GM12865 (cell line): ENCODE measurements at regions not wholly inside any gene's neighbourhood (a gene's known extent, or its start where the extent isn't known, plus 50 kb on each side); places are given as distances from the start of the nearest gene placed in this dataset.
A peak's percentile ranks its signal among the peaks of the same experiment; 100 is the strongest.

Source experiments
- DNase-seq: peaks from one replicate; pipeline ENCODE4 v3.0.0; 2010; ENCODE audit warnings: low read depth
- H3K4me3 ChIP-seq: 2 replicates; pipeline ENCODE4 v1.5.1; 2011; ENCODE audit warnings: mild to moderate bottlenecking, low read depth, low read length, control low read depth
- TF ChIP-seq, protein P1 (sequence below): IDR thresholded peaks from 2 replicates; pipeline ENCODE4 v1.5.1; 2011; ENCODE audit warnings: low read length, control low read depth, low read depth, inconsistent platforms; ENCODE audit not compliant: insufficient read depth; ENCODE audit errors: missing control alignments

DNA sequence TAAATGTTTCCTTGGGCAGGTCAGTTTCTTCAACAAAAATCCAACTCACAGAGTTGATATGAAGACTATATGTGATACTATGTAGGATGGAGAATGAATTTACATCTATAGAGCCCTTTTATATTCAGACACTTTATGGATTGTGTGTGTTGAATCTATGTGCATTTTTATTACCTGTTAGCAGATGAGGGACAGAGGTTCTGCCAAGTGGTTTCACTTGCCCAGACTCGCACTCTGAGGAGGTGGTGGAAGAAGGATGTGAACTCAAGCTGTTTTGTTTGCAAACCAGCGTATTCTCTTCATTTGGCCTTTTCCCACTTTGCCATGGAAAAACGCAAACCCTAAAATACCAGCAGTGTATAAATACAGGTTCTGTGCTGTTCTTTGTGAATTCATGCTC is 237.6 kb downstream of the TDRD15 start:
- TF ChIP-seq, protein P1, sequence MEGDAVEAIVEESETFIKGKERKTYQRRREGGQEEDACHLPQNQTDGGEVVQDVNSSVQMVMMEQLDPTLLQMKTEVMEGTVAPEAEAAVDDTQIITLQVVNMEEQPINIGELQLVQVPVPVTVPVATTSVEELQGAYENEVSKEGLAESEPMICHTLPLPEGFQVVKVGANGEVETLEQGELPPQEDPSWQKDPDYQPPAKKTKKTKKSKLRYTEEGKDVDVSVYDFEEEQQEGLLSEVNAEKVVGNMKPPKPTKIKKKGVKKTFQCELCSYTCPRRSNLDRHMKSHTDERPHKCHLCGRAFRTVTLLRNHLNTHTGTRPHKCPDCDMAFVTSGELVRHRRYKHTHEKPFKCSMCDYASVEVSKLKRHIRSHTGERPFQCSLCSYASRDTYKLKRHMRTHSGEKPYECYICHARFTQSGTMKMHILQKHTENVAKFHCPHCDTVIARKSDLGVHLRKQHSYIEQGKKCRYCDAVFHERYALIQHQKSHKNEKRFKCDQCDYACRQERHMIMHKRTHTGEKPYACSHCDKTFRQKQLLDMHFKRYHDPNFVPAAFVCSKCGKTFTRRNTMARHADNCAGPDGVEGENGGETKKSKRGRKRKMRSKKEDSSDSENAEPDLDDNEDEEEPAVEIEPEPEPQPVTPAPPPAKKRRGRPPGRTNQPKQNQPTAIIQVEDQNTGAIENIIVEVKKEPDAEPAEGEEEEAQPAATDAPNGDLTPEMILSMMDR: no peak
- no peak overlapping the region for H3K4me3 ChIP-seq
- no peak for DNase-seq

DNA sequence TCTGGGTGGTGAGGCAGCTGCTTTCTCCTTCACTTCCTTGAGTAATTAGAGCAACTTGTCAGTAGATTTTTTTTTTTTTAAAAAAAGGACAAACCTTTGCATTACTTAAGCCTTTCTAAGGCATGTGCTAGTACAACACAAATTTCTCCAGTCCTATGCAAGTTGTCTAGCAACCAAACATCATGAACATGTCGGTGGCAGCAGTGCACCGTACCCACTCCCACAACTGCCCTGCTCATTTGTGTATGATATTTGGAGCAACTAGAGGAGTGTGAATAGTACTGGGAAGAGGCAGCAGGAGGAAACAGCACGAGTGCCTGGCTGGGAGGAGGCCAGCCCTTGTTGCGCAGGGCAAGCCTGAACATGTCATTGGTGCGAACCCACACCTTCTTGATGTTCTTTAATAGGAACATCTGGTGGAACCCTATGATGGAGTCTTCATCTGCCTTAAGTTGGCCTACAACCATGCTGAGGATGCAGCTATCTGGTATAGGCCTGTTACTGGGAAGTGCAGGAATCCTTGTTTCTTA is 238.3 kb downstream of the TDRD15 start:
- TF ChIP-seq, protein P1: no peak
- no peak for DNase-seq
- no peak overlapping the region for H3K4me3 ChIP-seq

DNA sequence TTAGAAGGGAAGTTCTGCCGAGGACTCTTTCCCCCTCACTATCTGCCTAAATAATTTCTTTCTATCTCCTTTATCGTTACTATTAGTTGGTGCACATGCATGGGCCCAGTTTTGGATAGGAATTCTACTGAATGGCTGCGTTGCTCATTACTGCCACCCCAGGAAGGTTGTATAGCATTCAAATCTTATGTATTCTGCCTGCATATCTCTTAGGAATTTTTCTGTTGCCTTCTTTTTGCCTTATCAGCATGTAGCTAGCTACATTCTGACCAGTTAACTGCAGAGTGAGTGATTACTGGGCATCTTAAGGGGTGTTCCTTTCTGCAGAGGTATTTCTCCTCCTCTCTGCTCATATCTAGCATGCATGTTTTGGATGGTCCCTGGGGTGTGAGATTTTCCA is 239.6 kb downstream of the TDRD15 start:
- DNase-seq: no peak
- H3K4me3 ChIP-seq: no peak overlapping the region
- TF ChIP-seq, protein P1: no peak

DNA sequence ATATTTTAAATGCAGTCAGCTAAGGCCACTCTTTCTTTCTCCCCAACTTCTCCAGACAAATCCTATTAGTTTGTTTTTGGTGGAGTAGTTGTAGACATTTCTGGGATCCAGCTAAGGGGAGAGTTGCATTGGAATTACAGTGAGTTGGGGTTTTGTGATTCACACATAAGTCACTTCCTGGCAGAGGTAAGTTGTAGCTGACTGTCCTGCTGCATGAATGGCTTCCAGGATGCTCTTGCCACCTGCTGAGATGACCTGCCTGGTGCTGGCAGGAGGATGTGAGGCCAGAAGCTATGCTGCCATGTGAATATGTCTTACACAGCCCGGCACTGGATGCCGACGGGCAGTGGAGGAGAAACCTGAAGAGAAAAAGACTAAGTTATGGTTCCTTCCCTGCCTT is 243.7 kb downstream of the TDRD15 start:
- no peak overlapping the region for H3K4me3 ChIP-seq
- DNase-seq: no peak
- TF ChIP-seq, protein P1: no peak

DNA sequence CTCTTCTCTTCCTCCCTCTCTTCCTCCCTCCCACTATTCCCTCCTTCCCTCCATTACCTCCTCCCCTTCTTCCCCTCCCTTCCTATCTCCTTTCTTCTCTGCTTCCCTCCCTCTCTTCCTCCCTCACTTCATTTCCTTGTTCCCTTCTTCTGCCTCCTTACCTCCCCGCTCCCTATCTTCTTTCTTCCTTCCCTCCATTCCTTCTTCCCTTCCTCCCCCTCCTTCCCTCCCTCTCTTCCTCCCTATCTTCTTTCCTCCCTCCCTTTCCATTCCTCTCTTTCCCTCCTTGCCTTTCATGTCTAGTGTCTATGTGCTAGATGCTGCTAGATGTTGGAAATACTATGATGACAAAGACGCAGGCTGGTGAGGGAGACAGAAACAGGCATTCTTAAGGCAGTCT is 246.0 kb downstream of the TDRD15 start:
- TF ChIP-seq, protein P1: no peak
- DNase-seq: no peak
- no peak overlapping the region for H3K4me3 ChIP-seq

DNA sequence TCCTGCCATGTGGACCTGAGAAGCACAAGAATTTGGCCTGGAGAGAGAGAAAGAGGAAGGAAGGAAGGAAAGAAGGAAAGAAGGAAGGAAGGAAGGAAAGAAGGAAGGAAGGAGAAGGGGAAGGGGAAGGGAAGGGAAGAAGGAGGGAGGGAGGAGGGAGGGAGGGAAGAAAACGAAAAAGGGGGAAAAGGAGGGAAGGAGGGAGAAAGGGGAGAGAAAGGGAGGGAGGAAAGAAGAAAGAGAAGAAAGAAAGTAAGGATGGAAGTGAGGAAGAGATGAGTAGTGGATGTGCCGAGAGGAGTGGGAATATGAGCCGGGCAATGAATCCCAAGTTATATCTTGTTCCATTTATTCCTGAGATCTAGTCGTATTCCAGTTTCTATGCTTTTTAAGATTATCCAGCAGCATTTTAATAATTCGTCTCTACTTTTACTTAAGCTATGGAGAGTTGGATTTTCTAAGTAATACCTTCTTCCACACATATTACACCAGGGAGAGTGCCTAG is 247.8 kb downstream of the TDRD15 start:
- no peak for DNase-seq
- TF ChIP-seq, protein P1: no peak
- H3K4me3 ChIP-seq: no peak overlapping the region

DNA sequence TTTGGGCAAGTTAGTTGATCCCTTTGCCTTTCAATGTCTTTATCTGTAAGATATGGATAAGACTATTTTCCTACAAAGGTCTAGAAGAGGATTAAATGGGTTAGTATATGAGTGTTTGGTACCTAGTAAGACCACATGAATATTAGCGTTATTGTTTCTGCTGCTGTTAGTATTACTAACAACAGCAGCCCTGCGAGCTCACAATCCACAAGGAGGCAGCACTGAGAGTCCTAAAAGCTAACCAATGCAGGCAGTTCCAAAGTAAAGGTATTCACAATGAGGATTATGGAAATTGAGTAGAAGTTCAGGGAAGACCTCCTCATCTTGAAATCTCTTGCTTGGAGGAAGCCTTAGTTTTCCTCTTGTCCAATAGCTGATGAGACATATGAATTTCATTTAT is 248.9 kb downstream of the TDRD15 start:
- H3K4me3 ChIP-seq: no peak overlapping the region
- DNase-seq: peak; percentile 26
- TF ChIP-seq, protein P1: peak; percentile 49
